GM19043 (cell line): ENCODE measurements at regions not wholly inside any gene's neighbourhood (a gene's known extent, or its start where the extent isn't known, plus 50 kb on each side); places are given as distances from the start of the nearest gene placed in this dataset.

ENCODE experiments used
- ATAC-seq: cut with Tn5 transposase; IDR thresholded peaks from one replicate; pipeline ENCODE4 v1.9.1; 2021; ENCODE audit warnings: low read depth; ENCODE audit not compliant: unreplicated experiment

DNA sequence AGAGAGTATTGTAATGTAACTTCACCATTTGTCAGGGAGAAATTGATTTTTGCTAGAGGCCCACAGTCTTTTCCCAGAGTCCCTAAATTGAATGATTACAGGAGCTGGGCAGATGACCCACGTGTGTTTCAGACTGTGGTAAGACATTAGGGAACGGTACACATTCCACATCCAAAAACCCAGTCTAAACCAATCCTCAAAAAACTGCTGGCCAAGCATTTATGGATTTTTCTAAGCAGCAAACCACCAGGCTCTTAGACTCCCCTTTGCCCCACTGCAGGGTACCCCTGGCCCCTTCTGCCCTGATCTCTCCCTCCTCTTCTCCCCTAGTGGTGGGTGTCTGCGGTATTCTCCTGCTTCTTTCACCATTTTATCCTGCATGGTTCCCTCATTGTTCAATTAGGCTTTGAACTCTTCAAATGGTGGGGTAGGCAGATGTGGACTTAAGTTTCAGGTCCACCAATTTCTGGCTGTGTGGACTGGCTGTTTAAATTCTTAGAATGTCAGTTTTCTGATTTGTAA is 135.5 kb upstream of the SORCS3 start:
- no peak for ATAC-seq

GRCh38 chr10:104509981-104510380 is 131.1 kb upstream of the SORCS3 start:
- ATAC-seq, result no peak

- no peak for ATAC-seq
Observed at GRCh38 chr10:104510644-104511043, 130.4 kb upstream of the SORCS3 start.

DNA sequence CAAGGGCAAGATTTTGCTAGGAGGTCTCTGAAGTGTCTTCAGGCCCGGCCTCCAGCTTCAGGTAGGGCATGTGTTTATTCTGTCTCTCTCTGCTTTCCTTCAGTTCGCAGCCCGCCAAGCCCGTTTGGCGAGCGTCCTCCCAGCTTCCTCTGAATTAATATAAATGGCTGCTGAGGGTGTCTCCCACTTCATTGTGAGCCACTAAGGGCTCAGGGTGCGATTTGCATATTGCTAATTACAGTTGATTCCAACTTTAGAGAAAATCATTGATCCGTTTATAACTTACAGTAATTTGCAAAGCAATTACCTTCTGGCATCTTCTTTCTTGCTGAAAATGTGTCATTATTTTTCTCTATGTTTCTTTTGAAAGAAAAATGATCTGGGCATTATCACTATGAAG is 128.3 kb upstream of the SORCS3 start:
- ATAC-seq, result no peak

- no peak for ATAC-seq
Observed at GRCh38 chr10:104515678-104516199, 125.4 kb upstream of the SORCS3 start.

GRCh38 chr10:104516986-104517385 is 124.1 kb upstream of the SORCS3 start:
- no peak for ATAC-seq

GRCh38 chr10:104517946-104518345 is 123.1 kb upstream of the SORCS3 start:
- no peak for ATAC-seq

DNA sequence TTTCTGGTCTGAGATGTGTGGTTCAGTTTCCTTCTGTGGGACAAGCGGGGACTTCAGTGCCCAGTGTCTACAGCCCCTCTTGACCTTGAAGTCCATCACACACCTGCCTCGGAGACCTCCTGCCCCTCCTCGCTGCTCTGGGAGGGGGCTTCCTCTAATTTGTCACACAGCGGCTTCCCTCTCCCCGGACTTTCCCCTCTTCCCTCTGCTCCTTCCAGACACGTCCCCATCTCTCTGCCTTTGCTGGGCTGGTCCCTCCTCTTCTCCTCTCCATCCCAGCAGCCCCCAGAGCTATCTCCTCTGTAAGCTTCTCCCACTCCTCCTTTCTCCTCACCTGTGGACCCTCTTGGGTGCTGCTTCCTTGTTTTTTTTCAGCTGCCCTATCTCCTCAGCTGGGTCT is 122.2 kb upstream of the SORCS3 start:
- ATAC-seq, result no peak

GRCh38 chr10:104520653-104521052 is 120.4 kb upstream of the SORCS3 start:
- no peak for ATAC-seq

DNA sequence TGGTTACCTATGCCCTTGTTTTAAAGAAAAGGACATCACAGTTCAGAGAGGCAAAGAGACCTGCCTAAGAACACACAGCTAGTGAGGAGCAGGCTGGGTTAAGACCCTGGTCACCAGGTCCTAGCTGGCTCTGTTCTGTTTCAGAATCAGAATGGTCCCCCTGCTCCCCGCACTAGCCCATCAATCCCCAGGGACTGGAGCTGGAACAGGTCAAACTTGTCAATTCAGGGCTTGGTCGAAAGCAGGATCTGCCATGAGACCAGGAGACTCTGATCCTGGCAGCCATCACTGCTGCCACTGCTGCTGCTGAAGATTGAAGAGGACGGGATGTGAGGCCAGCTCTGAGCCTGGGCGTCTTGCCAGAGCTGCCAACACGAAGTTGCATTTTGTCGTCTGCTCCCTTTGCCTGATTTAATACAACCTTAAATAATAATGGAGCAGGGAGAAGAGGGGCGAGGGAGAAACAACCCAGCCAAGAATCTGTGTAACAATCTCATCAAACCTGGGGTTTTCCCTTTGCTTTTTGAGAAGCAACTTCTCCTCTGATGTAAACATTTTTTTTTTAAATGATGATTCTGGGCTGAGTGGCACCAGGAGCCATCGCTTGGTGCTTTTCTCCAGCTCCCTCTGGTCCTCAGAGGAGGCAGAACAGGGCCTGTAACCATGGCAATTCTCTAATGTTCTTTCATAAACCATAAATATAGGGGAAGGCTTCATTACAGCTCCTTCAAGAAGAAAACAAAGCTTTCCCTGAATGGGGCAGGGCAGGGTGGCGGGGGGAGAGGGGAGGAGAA is 119.0 kb upstream of the SORCS3 start:
- no peak for ATAC-seq

- no peak for ATAC-seq
Observed at GRCh38 chr10:104526188-104526587, 114.9 kb upstream of the SORCS3 start.

GRCh38 chr10:104527013-104527412 is 114.1 kb upstream of the SORCS3 start:
- ATAC-seq, result no peak

GRCh38 chr10:104540181-104540580 is 100.9 kb upstream of the SORCS3 start:
- no peak for ATAC-seq

- no peak for ATAC-seq
Observed at GRCh38 chr10:104541820-104542219, 99.3 kb upstream of the SORCS3 start.

- ATAC-seq, result no peak
Observed at GRCh38 chr10:104546336-104546735, 94.8 kb upstream of the SORCS3 start.

DNA sequence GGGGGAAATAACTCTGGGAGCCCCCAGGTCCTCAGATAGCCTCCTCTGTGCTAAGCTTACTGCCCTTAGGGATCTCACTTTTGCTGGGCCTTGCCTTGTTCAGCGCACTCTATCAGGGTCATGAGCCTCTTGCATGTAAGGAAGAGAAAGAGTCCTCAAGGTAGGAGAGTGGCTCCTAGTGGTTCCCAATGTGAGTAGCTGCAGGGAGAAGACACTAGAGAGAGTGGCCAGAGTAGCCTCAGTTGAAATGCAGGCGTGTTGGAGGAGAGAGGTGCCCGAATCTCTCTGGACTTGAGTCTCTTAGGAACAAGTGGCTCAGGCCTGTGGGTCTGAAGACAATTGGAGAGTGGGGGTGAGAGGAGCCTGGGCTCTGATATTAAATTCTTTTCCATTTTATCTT is 94.3 kb upstream of the SORCS3 start:
- no peak for ATAC-seq

DNA sequence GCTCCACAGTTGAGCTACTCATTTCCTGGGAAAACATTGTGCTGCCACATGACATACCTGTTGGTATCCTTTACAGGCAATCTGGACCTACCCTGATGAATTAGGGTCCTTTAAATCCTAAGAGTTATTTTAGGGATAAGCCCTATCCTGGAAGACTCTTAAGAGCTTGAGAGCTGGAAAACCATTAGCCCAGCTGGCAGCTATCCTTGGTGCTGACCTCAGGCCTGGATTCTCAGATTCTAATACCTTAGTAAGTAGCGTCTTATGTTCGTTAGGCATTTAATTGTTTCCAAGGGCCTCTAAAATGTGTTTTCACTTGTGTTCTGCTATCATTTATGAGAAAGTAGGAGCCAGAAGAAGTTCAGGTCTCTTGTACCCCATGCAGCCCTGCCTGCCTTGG is 93.0 kb upstream of the SORCS3 start:
- no peak for ATAC-seq

GRCh38 chr10:104556831-104557230 is 84.3 kb upstream of the SORCS3 start:
- no peak for ATAC-seq

DNA sequence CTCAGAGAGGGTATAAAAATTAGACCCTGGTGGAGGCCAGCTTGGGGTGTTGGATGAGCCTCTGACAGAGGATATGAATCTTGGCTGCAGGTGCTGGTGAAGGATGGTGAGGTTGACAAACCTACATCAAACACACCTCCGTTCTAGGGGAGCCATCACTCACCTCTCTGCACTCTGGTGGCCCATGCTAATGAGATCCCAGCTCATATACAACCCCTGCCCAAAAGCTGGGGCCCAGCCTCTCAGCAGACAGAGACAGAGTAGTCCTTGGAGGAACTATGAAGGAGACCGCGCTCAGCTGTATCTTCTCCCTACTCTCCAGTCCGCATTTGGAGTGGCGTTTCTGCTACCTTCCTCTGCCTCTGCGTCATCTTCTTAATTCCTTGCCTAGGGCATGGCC is 83.1 kb upstream of the SORCS3 start:
- ATAC-seq, result no peak

DNA sequence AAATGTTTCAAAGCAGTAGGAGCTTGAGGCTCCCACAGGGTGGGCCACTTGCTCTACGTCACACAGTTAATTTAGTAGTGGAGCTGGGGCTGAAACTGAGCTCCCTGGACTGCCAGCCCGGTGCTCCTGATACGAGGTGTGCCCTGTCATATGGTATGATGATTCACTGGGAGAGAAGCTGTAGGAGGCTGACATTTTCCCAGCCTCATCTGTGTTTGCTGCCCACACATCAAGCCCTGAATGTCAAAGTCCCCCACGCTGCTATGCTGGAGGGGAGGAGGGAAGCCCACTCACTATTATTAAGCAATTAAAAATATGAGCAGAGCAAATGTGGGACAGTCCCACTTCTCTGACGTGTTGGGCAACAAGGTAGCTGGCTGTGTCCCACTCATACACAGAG is 81.2 kb upstream of the SORCS3 start:
- no peak for ATAC-seq

DNA sequence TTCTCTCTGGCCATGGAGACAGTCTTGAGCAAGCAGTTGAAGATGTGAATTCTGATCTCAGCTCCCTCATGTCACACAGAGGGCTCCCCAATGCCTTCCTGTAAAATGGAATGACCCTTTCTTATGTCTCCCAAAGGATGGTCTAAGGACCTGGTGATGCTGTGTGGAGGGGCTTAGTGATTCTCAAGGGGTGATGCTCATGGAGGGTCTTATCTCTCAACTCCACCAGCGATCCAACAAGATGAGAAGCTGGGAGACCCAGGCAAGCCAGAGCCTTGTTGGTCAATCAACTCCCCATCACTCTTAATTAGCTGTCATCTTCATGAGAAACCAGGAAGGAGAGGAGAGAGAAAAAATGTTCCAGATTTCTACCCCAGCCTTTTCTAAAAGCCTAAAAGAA is 78.0 kb upstream of the SORCS3 start:
- ATAC-seq, result no peak

GRCh38 chr10:104563548-104563947 is 77.5 kb upstream of the SORCS3 start:
- ATAC-seq, result no peak
